ENCODE measurements at regions not wholly inside any gene's neighbourhood (a gene's known extent, or its start where the extent isn't known, plus 50 kb on each side); places are given as distances from the start of the nearest gene placed in this dataset.

DNA sequence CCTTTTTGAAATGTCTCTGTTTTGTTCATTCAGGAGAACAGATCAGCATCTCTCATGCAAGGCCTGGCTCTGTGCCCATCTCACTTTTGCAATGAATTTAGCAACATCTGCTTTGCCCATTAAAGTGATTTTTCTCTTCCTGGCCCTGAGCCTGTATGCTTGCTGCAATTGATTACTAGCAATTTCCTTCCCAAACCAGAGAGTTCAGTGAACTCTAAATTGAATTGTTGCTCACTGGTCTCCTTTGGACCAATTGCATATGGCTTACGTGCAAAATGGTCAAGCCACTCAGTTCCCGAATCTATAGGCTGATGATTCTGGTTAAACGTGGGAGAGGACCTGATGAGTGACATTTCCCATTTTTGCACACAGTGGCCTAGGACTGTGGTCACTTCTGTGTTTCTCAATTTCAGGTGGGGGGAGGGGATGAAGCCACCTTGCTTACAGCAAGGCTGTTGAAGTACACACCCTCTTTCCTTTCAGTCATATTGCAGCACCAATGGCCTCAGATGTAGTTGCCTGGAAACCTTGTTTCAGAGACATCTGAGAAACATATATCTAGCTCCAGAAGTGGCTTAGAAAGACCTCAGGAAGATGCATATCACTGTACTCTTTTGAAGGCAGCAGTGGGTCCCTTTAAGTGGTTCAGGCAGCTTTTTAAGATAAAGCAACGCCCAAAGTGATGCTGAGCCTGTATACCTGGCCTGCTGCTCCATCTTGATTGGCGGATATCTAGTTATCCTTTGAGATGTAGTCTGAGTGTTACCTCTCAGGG lies 201.4 kb downstream of the PTEN start (continued):
- TF ChIP-seq MTA3 (IDR thresholded peaks at IDR 0.05; ENCODE audit: borderline replicate concordance, low read length) (peak; percentile 95), JUNB (IDR thresholded peaks at IDR 0.05) (peak; percentile 54; the same call in 1 of the 2 replicates), NKRF (conservative IDR thresholded peaks at IDR 0.05) (no peak), ZNF207 (IDR thresholded peaks at IDR 0.05; ENCODE audit: borderline replicate concordance) (no peak), PKNOX1 (IDR thresholded peaks at IDR 0.05) (peak; percentile 94), HDAC6 (IDR thresholded peaks at IDR 0.05; ENCODE audit: unreplicated experiment) (no peak), PAX8 (IDR thresholded peaks at IDR 0.05) (no peak), BMI1 (IDR thresholded peaks at IDR 0.05; ENCODE audit: borderline replicate concordance) (no peak), POLR2AphosphoS5 (IDR thresholded peaks at IDR 0.05; ENCODE audit: low read length) (no peak), SMC3 (IDR thresholded peaks at IDR 0.05; ENCODE audit: borderline replicate concordance, low read length) (peak; percentile 33; the same call in 1 of the 2 replicates), E2F4 (IDR thresholded peaks at IDR 0.05; ENCODE audit: low read depth, low read length) (no peak), GATAD2B (conservative IDR thresholded peaks at IDR 0.05; ENCODE audit: low read depth) (0 out of 2 replicates have a peak, but pooled peaks have one; percentile 22), ASH2L (IDR thresholded peaks at IDR 0.05; ENCODE audit: borderline replicate concordance, low read depth) (no peak), GABPA (IDR thresholded peaks at IDR 0.05; ENCODE audit: low read depth) (0 out of 2 replicates have a peak, but pooled peaks have one; percentile 29), TBL1XR1 (IDR thresholded peaks at IDR 0.05; ENCODE audit: low read depth, low read length) (peak; percentile 96), YBX1 (IDR thresholded peaks at IDR 0.05) (no peak), ZNF217 (IDR thresholded peaks at IDR 0.05) (no peak), NBN (IDR thresholded peaks at IDR 0.05) (peak; percentile 84)
- TF ChIP-seq, protein P1, sequence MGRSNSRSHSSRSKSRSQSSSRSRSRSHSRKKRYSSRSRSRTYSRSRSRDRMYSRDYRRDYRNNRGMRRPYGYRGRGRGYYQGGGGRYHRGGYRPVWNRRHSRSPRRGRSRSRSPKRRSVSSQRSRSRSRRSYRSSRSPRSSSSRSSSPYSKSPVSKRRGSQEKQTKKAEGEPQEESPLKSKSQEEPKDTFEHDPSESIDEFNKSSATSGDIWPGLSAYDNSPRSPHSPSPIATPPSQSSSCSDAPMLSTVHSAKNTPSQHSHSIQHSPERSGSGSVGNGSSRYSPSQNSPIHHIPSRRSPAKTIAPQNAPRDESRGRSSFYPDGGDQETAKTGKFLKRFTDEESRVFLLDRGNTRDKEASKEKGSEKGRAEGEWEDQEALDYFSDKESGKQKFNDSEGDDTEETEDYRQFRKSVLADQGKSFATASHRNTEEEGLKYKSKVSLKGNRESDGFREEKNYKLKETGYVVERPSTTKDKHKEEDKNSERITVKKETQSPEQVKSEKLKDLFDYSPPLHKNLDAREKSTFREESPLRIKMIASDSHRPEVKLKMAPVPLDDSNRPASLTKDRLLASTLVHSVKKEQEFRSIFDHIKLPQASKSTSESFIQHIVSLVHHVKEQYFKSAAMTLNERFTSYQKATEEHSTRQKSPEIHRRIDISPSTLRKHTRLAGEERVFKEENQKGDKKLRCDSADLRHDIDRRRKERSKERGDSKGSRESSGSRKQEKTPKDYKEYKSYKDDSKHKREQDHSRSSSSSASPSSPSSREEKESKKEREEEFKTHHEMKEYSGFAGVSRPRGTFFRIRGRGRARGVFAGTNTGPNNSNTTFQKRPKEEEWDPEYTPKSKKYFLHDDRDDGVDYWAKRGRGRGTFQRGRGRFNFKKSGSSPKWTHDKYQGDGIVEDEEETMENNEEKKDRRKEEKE (IDR thresholded peaks at IDR 0.05), result no peak
- TF ChIP-seq, protein P2, sequence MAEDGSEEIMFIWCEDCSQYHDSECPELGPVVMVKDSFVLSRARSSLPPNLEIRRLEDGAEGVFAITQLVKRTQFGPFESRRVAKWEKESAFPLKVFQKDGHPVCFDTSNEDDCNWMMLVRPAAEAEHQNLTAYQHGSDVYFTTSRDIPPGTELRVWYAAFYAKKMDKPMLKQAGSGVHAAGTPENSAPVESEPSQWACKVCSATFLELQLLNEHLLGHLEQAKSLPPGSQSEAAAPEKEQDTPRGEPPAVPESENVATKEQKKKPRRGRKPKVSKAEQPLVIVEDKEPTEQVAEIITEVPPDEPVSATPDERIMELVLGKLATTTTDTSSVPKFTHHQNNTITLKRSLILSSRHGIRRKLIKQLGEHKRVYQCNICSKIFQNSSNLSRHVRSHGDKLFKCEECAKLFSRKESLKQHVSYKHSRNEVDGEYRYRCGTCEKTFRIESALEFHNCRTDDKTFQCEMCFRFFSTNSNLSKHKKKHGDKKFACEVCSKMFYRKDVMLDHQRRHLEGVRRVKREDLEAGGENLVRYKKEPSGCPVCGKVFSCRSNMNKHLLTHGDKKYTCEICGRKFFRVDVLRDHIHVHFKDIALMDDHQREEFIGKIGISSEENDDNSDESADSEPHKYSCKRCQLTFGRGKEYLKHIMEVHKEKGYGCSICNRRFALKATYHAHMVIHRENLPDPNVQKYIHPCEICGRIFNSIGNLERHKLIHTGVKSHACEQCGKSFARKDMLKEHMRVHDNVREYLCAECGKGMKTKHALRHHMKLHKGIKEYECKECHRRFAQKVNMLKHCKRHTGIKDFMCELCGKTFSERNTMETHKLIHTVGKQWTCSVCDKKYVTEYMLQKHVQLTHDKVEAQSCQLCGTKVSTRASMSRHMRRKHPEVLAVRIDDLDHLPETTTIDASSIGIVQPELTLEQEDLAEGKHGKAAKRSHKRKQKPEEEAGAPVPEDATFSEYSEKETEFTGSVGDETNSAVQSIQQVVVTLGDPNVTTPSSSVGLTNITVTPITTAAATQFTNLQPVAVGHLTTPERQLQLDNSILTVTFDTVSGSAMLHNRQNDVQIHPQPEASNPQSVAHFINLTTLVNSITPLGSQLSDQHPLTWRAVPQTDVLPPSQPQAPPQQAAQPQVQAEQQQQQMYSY (CRISPR knock-in tag; IDR thresholded peaks at IDR 0.05), result no peak

Data from GM12878 (cell line).